ENCODE measurements at regions not wholly inside any gene's neighbourhood (a gene's known extent, or its start where the extent isn't known, plus 50 kb on each side); places are given as distances from the start of the nearest gene placed in this dataset.

- no peak overlapping the region for H4K91ac ChIP-seq (ENCODE audit: low read depth, low read length, poor library complexity)
- peak overlapping the region; percentile 58 for H2AFZ ChIP-seq (ENCODE audit: low read length)
- no CpG with 5 or more reads among the region's 1 CpG for WGBS, 2 donors (ENCODE audit: extremely low coverage in 2 of 2, insufficient read length in 2 of 2, insufficient replicate concordance in 1 of 2)
- no peak overlapping the region for H3K4ac ChIP-seq (ENCODE audit: low read length)
- no peak overlapping the region for H2BK12ac ChIP-seq (ENCODE audit: low read length)
- H3K79me1 ChIP-seq (ENCODE audit: low read depth, low read length): no peaks in the 10 kb centered on the region
- no peaks in the 10 kb centered on the region for H3K4me1 ChIP-seq (ENCODE audit: control insufficient read depth in 2 of 2, insufficient read depth in 1 of 2, low read depth in 1 of 2, low read length in 2 of 2)
- no peak overlapping the region for H3K9ac ChIP-seq (ENCODE audit: low read depth, low read length, poor library complexity)
- H3K27me3 ChIP-seq (ENCODE audit: control insufficient read depth in 3 of 3, insufficient read depth in 3 of 3, low read depth in 1 of 3, low read length in 3 of 3): no peaks in the 10 kb centered on the region
- H4K8ac ChIP-seq (ENCODE audit: low read depth, low read length): no peak overlapping the region
- no peak overlapping the region for H2BK120ac ChIP-seq (ENCODE audit: low read depth, low read length)
- no peak overlapping the region for H3K23ac ChIP-seq (ENCODE audit: low read depth, low read length, poor library complexity)
- no peak overlapping the region for H3K4me2 ChIP-seq (ENCODE audit: insufficient read depth, low read length, poor library complexity, severe bottlenecking)
- H2BK15ac ChIP-seq (ENCODE audit: low read length): no peak overlapping the region
- no peak overlapping the region for H3K14ac ChIP-seq (ENCODE audit: low read length)
- H3K27ac ChIP-seq (replicated peaks; ENCODE audit: low read length): no peak overlapping the region
- H2AK5ac ChIP-seq (ENCODE audit: low read depth, low read length): no peak overlapping the region
- no peaks in the 10 kb centered on the region for H3K9me3 ChIP-seq (replicated peaks in 1 of 2; ENCODE audit: control insufficient read depth in 2 of 2, insufficient read depth in 1 of 2, low read depth in 1 of 2, low read length in 2 of 2)
- H3K18ac ChIP-seq (ENCODE audit: low read length): no peak overlapping the region
- no peak overlapping the region for H3K4me3 ChIP-seq (ENCODE audit: low read length in 2 of 2)
- no peaks in the 10 kb centered on the region for H3K36me3 ChIP-seq (replicated peaks in 1 of 2; ENCODE audit: control insufficient read depth in 2 of 2, insufficient read depth in 2 of 2, low read length in 2 of 2)
- H2BK5ac ChIP-seq (ENCODE audit: low read length): no peak overlapping the region
- no peak for DNase-seq (ENCODE audit: low spot score)
Observed at GRCh38 chr3:146813496-146813895, 208.3 kb upstream of the PLSCR5 start.

- no peak overlapping the region for H3K14ac ChIP-seq (ENCODE audit: low read length)
- no peaks in the 10 kb centered on the region for H3K36me3 ChIP-seq (replicated peaks in 1 of 2; ENCODE audit: control insufficient read depth in 2 of 2, insufficient read depth in 2 of 2, low read length in 2 of 2)
- no peak overlapping the region for H4K91ac ChIP-seq (ENCODE audit: low read depth, low read length, poor library complexity)
- H3K4me2 ChIP-seq (ENCODE audit: insufficient read depth, low read length, poor library complexity, severe bottlenecking): no peak overlapping the region
- H3K4me3 ChIP-seq (ENCODE audit: low read length in 2 of 2): no peak overlapping the region
- DNase-seq (ENCODE audit: low spot score): no peak
- no peak overlapping the region for H2AK5ac ChIP-seq (ENCODE audit: low read depth, low read length)
- no peak overlapping the region for H2BK12ac ChIP-seq (ENCODE audit: low read length)
- no peaks in the 10 kb centered on the region for H3K79me1 ChIP-seq (ENCODE audit: low read depth, low read length)
- H2BK15ac ChIP-seq (ENCODE audit: low read length): no peak overlapping the region
- H3K9ac ChIP-seq (ENCODE audit: low read depth, low read length, poor library complexity): no peak overlapping the region
- no peak overlapping the region for H3K27ac ChIP-seq (replicated peaks; ENCODE audit: low read length)
- H3K23ac ChIP-seq (ENCODE audit: low read depth, low read length, poor library complexity): no peak overlapping the region
- H2AFZ ChIP-seq (ENCODE audit: low read length): peak overlapping the region; percentile 76
- no peak overlapping the region for H3K4ac ChIP-seq (ENCODE audit: low read length)
- WGBS, 2 donors (ENCODE audit: extremely low coverage in 2 of 2, insufficient read length in 2 of 2, insufficient replicate concordance in 1 of 2): no CpG with 5 or more reads among the region's 2 CpGs
- no peaks in the 10 kb centered on the region for H3K9me3 ChIP-seq (replicated peaks in 1 of 2; ENCODE audit: control insufficient read depth in 2 of 2, insufficient read depth in 1 of 2, low read depth in 1 of 2, low read length in 2 of 2)
- no peak overlapping the region for H3K18ac ChIP-seq (ENCODE audit: low read length)
- H2BK5ac ChIP-seq (ENCODE audit: low read length): no peak overlapping the region
- H2BK120ac ChIP-seq (ENCODE audit: low read depth, low read length): no peak overlapping the region
- H3K4me1 ChIP-seq (ENCODE audit: control insufficient read depth in 2 of 2, insufficient read depth in 1 of 2, low read depth in 1 of 2, low read length in 2 of 2): no peaks in the 10 kb centered on the region
- H4K8ac ChIP-seq (ENCODE audit: low read depth, low read length): no peak overlapping the region
- no peaks in the 10 kb centered on the region for H3K27me3 ChIP-seq (ENCODE audit: control insufficient read depth in 3 of 3, insufficient read depth in 3 of 3, low read depth in 1 of 3, low read length in 3 of 3)
Observed at GRCh38 chr3:146803745-146804144, 198.6 kb upstream of the PLSCR5 start.

- Histone ChIP-seq H2BK5ac (ENCODE audit: low read length) (no peak overlapping the region), H2BK12ac (ENCODE audit: low read length) (no peak overlapping the region), H2AK5ac (ENCODE audit: low read depth, low read length) (no peak overlapping the region), H3K14ac (ENCODE audit: low read length) (no peak overlapping the region), H3K4me2 (ENCODE audit: insufficient read depth, low read length, poor library complexity, severe bottlenecking) (no peak overlapping the region), H4K91ac (ENCODE audit: low read depth, low read length, poor library complexity) (no peak overlapping the region), H3K27ac (replicated peaks; ENCODE audit: low read length) (no peak overlapping the region), H3K4me3 (ENCODE audit: low read length in 2 of 2) (no peak overlapping the region), H2BK15ac (ENCODE audit: low read length) (no peak overlapping the region), H3K36me3 (replicated peaks in 1 of 2; ENCODE audit: control insufficient read depth in 2 of 2, insufficient read depth in 2 of 2, low read length in 2 of 2) (no peaks in the 10 kb centered on the region), H2BK120ac (ENCODE audit: low read depth, low read length) (no peak overlapping the region), H3K27me3 (ENCODE audit: control insufficient read depth in 3 of 3, insufficient read depth in 3 of 3, low read depth in 1 of 3, low read length in 3 of 3) (no peaks in the 10 kb centered on the region), H2AFZ (ENCODE audit: low read length) (peak overlapping the region; percentile 27), H4K8ac (ENCODE audit: low read depth, low read length) (no peak overlapping the region), H3K4me1 (ENCODE audit: control insufficient read depth in 2 of 2, insufficient read depth in 1 of 2, low read depth in 1 of 2, low read length in 2 of 2) (no peaks in the 10 kb centered on the region), H3K23ac (ENCODE audit: low read depth, low read length, poor library complexity) (no peak overlapping the region), H3K9me3 (replicated peaks in 1 of 2; ENCODE audit: control insufficient read depth in 2 of 2, insufficient read depth in 1 of 2, low read depth in 1 of 2, low read length in 2 of 2) (no peaks in the 10 kb centered on the region), H3K4ac (ENCODE audit: low read length) (no peak overlapping the region), H3K9ac (ENCODE audit: low read depth, low read length, poor library complexity) (no peak overlapping the region), H3K18ac (ENCODE audit: low read length) (no peak overlapping the region), H3K79me1 (ENCODE audit: low read depth, low read length) (no peaks in the 10 kb centered on the region)
- no CpG with 5 or more reads among the region's 2 CpGs for WGBS, 2 donors (ENCODE audit: extremely low coverage in 2 of 2, insufficient read length in 2 of 2, insufficient replicate concordance in 1 of 2)
- no peak for DNase-seq (ENCODE audit: low spot score)
Observed at GRCh38 chr3:146801492-146801891, 196.3 kb upstream of the PLSCR5 start.

- Histone ChIP-seq H2AK5ac (ENCODE audit: low read depth, low read length) (no peak overlapping the region), H3K79me1 (ENCODE audit: low read depth, low read length) (no peaks in the 10 kb centered on the region), H3K4me2 (ENCODE audit: insufficient read depth, low read length, poor library complexity, severe bottlenecking) (no peak overlapping the region), H3K23ac (ENCODE audit: low read depth, low read length, poor library complexity) (no peak overlapping the region), H2BK12ac (ENCODE audit: low read length) (no peak overlapping the region), H3K27me3 (ENCODE audit: control insufficient read depth in 3 of 3, insufficient read depth in 3 of 3, low read depth in 1 of 3, low read length in 3 of 3) (no peaks in the 10 kb centered on the region), H3K9ac (ENCODE audit: low read depth, low read length, poor library complexity) (no peak overlapping the region), H3K36me3 (replicated peaks in 1 of 2; ENCODE audit: control insufficient read depth in 2 of 2, insufficient read depth in 2 of 2, low read length in 2 of 2) (no peaks in the 10 kb centered on the region), H3K4me3 (ENCODE audit: low read length in 2 of 2) (no peak overlapping the region), H3K4me1 (ENCODE audit: control insufficient read depth in 2 of 2, insufficient read depth in 1 of 2, low read depth in 1 of 2, low read length in 2 of 2) (no peaks in the 10 kb centered on the region), H3K27ac (replicated peaks; ENCODE audit: low read length) (no peak overlapping the region), H2BK120ac (ENCODE audit: low read depth, low read length) (no peak overlapping the region), H3K9me3 (replicated peaks in 1 of 2; ENCODE audit: control insufficient read depth in 2 of 2, insufficient read depth in 1 of 2, low read depth in 1 of 2, low read length in 2 of 2) (no peaks in the 10 kb centered on the region), H2AFZ (ENCODE audit: low read length) (no peak overlapping the region), H2BK15ac (ENCODE audit: low read length) (no peak overlapping the region), H3K18ac (ENCODE audit: low read length) (no peak overlapping the region), H2BK5ac (ENCODE audit: low read length) (no peak overlapping the region), H4K91ac (ENCODE audit: low read depth, low read length, poor library complexity) (no peak overlapping the region), H3K14ac (ENCODE audit: low read length) (no peak overlapping the region), H4K8ac (ENCODE audit: low read depth, low read length) (no peak overlapping the region), H3K4ac (ENCODE audit: low read length) (no peak overlapping the region)
- WGBS, 2 donors (ENCODE audit: extremely low coverage in 2 of 2, insufficient read length in 2 of 2, insufficient replicate concordance in 1 of 2): no CpG with 5 or more reads among the region's 2 CpGs
- no peak for DNase-seq (ENCODE audit: low spot score)
Observed at GRCh38 chr3:146800484-146800883, 195.3 kb upstream of the PLSCR5 start.
